ENCODE measurements at regions not wholly inside any gene's neighbourhood (a gene's known extent, or its start where the extent isn't known, plus 50 kb on each side); places are given as distances from the start of the nearest gene placed in this dataset.

- no peaks in the 10 kb centered on the region for H3F3A ChIP-seq (ENCODE audit: low read length, unreplicated experiment)
- H2AFZ ChIP-seq (ENCODE audit: low read length): no peak overlapping the region
- no peaks in the 10 kb centered on the region for H3K36me3 ChIP-seq (ENCODE audit: low read depth, low read length)
- H3K9ac ChIP-seq (ENCODE audit: low read length): no peak overlapping the region
- no peaks in the 10 kb centered on the region for H3K9me3 ChIP-seq (ENCODE audit: low read length)
- H3K79me2 ChIP-seq (ENCODE audit: low read length): no peaks in the 10 kb centered on the region
- TF ChIP-seq EZH2 (IDR thresholded peaks at IDR 0.05; ENCODE audit: low read length, unreplicated experiment) (no peak), CTCF (conservative IDR thresholded peaks at IDR 0.05; ENCODE audit: low read depth, low read length) (no peak), EZH2phosphoT487 (IDR thresholded peaks at IDR 0.05; ENCODE audit: borderline replicate concordance, low read length) (no peak)
- DNase-seq: no peak
- POLR2A ChIA-PET (ENCODE audit: unreplicated experiment): no interaction called here
- ATAC-seq: no peak
- no peaks in the 10 kb centered on the region for H4K20me1 ChIP-seq (ENCODE audit: low read length)
- no peak overlapping the region for H3K4me3 ChIP-seq (ENCODE audit: low read length)
- H3K9me2 ChIP-seq (replicated peaks; ENCODE audit: low read length): no peaks in the 10 kb centered on the region
- H3K27ac ChIP-seq (ENCODE audit: low read length): no peak overlapping the region
- no TSS peak for BruUV-seq (replicated peaks)
- intact Hi-C loops (cut with micrococcal nuclease): no loop called here
- peaks cover 10% of the 10 kb centered on the region; the same call in 1 of the 2 replicates for H3K27me3 ChIP-seq (ENCODE audit: low read length)
- H3K4me1 ChIP-seq (ENCODE audit: insufficient read depth, low read length): no peaks in the 10 kb centered on the region
- CTCF ChIA-PET: no interaction called here
- H3K4me2 ChIP-seq (ENCODE audit: low read length): no peak overlapping the region
Measured at GRCh38 chr4:24137671-24138601, 248.1 kb upstream of the PPARGC1A start.

- ATAC-seq (no peak), DNase-seq (no peak)
- Histone ChIP-seq H2AFZ (ENCODE audit: low read length) (no peak overlapping the region), H3K27me3 (ENCODE audit: low read length) (peaks cover 5% of the 10 kb centered on the region; the same call in 1 of the 2 replicates), H3K4me2 (ENCODE audit: low read length) (no peak overlapping the region), H3K9me3 (ENCODE audit: low read length) (no peaks in the 10 kb centered on the region), H3K36me3 (ENCODE audit: low read depth, low read length) (no peaks in the 10 kb centered on the region), H4K20me1 (ENCODE audit: low read length) (no peaks in the 10 kb centered on the region), H3K27ac (ENCODE audit: low read length) (no peak overlapping the region), H3K4me1 (ENCODE audit: insufficient read depth, low read length) (no peaks in the 10 kb centered on the region), H3K9me2 (replicated peaks; ENCODE audit: low read length) (no peaks in the 10 kb centered on the region), H3K79me2 (ENCODE audit: low read length) (no peaks in the 10 kb centered on the region), H3K9ac (ENCODE audit: low read length) (no peak overlapping the region), H3K4me3 (ENCODE audit: low read length) (no peak overlapping the region), H3F3A (ENCODE audit: low read length, unreplicated experiment) (no peaks in the 10 kb centered on the region)
- intact Hi-C loops (cut with micrococcal nuclease): no loop called here
- TF ChIP-seq EZH2phosphoT487 (IDR thresholded peaks at IDR 0.05; ENCODE audit: borderline replicate concordance, low read length) (no peak), CTCF (conservative IDR thresholded peaks at IDR 0.05; ENCODE audit: low read depth, low read length) (no peak), EZH2 (IDR thresholded peaks at IDR 0.05; ENCODE audit: low read length, unreplicated experiment) (no peak)
- BruUV-seq (replicated peaks): no TSS peak
- ChIA-PET CTCF (no interaction called here), POLR2A (ENCODE audit: unreplicated experiment) (no interaction called here)
Measured at GRCh38 chr4:24131954-24132673, 242.3 kb upstream of the PPARGC1A start.
